Memory B cell (primary cell): ENCODE measurements at regions not wholly inside any gene's neighbourhood (a gene's known extent, or its start where the extent isn't known, plus 50 kb on each side); places are given as distances from the start of the nearest gene placed in this dataset.

Experiments
- ATAC-seq: fragments of 150-1000 bp; cut with Tn5 transposase; 2 replicates; pipeline ENCODE4 v1.10.0; 2021; ENCODE audit warnings: low read depth, mild to moderate bottlenecking, moderate library complexity
- DNase-seq, 2 donors: peaks; one replicate each; pipeline ENCODE4 v3.0.0; 2022; ENCODE audit warnings: low spot score in 2 of 2
- H3K27ac Mint-ChIP-seq: one replicate; pipeline ENCODE4 v1.8.0; 2022; ENCODE audit warnings: mild to moderate bottlenecking, moderate library complexity, mixed read lengths
- H3K27me3 Mint-ChIP-seq: one replicate; pipeline ENCODE4 v1.8.0; 2022; ENCODE audit warnings: mixed read lengths
- H3K36me3 Mint-ChIP-seq: one replicate; pipeline ENCODE4 v1.8.0; 2022; ENCODE audit warnings: mild to moderate bottlenecking, mixed read lengths
- H3K4me1 Mint-ChIP-seq: one replicate; pipeline ENCODE4 v1.8.0; 2022; ENCODE audit warnings: mixed read lengths
- H3K4me3 Mint-ChIP-seq: one replicate; pipeline ENCODE4 v1.8.0; 2022; ENCODE audit warnings: mild to moderate bottlenecking, moderate library complexity, mixed read lengths
- H3K9me3 Mint-ChIP-seq: one replicate; pipeline ENCODE4 v1.8.0; 2022; ENCODE audit warnings: mixed read lengths

- H3K27me3 Mint-ChIP-seq = peaks cover 17% of the 10 kb centered on the region
- ATAC-seq (no peak), DNase-seq (no peak)
- no peak overlapping the region for H3K27ac Mint-ChIP-seq
- H3K36me3 Mint-ChIP-seq = peaks cover 2% of the 10 kb centered on the region
- H3K9me3 Mint-ChIP-seq = peaks cover 1% of the 10 kb centered on the region
- no peak overlapping the region for H3K4me3 Mint-ChIP-seq
- peaks cover 6% of the 10 kb centered on the region for H3K4me1 Mint-ChIP-seq
These were observed 142.5 kb upstream of the PPP2R2D start for GRCh38 chr10:131758062-131758938.

DNA sequence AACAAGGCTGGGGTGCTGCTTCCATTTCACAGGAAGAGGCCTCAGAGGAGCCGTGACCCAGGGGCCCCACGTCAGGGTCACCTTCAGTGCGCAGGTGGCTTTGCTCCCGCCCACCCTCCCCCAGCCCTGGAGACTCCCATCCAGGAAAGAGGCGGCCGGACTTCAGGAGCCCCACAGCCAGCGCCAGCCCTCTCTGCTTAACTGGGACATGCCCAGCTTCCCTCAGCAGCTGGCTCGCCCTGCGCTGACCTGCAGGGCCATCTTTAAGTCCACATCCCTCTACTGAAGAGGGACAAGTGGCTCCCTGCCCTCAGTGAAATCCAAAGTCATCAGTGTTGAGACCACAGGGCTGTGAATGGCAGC is 141.9 kb upstream of the PPP2R2D start:
- DNase-seq = no peak
- peaks cover 6% of the 10 kb centered on the region for H3K4me1 Mint-ChIP-seq
- H3K27me3 Mint-ChIP-seq = peaks cover 20% of the 10 kb centered on the region
- peaks cover 2% of the 10 kb centered on the region for H3K36me3 Mint-ChIP-seq
- no peak for ATAC-seq
- H3K9me3 Mint-ChIP-seq = peaks cover 1% of the 10 kb centered on the region
- H3K27ac Mint-ChIP-seq = no peak overlapping the region
- no peak overlapping the region for H3K4me3 Mint-ChIP-seq

GRCh38 chr10:131759347-131759746 is 141.5 kb upstream of the PPP2R2D start:
- DNase-seq (no peak), ATAC-seq (no peak)
- H3K27ac Mint-ChIP-seq = no peak overlapping the region
- H3K4me3 Mint-ChIP-seq = no peak overlapping the region
- H3K9me3 Mint-ChIP-seq = peaks cover 1% of the 10 kb centered on the region
- peaks cover 6% of the 10 kb centered on the region for H3K4me1 Mint-ChIP-seq
- H3K36me3 Mint-ChIP-seq = peaks cover 2% of the 10 kb centered on the region
- H3K27me3 Mint-ChIP-seq = peaks cover 21% of the 10 kb centered on the region

- Mint-ChIP-seq H3K36me3 (peaks cover 2% of the 10 kb centered on the region), H3K27me3 (peaks cover 21% of the 10 kb centered on the region), H3K4me3 (no peak overlapping the region), H3K27ac (no peak overlapping the region), H3K4me1 (peaks cover 6% of the 10 kb centered on the region), H3K9me3 (peaks cover 1% of the 10 kb centered on the region)
- ATAC-seq (no peak), DNase-seq (no peak)
These were observed 140.2 kb upstream of the PPP2R2D start for GRCh38 chr10:131760416-131761166.

DNA sequence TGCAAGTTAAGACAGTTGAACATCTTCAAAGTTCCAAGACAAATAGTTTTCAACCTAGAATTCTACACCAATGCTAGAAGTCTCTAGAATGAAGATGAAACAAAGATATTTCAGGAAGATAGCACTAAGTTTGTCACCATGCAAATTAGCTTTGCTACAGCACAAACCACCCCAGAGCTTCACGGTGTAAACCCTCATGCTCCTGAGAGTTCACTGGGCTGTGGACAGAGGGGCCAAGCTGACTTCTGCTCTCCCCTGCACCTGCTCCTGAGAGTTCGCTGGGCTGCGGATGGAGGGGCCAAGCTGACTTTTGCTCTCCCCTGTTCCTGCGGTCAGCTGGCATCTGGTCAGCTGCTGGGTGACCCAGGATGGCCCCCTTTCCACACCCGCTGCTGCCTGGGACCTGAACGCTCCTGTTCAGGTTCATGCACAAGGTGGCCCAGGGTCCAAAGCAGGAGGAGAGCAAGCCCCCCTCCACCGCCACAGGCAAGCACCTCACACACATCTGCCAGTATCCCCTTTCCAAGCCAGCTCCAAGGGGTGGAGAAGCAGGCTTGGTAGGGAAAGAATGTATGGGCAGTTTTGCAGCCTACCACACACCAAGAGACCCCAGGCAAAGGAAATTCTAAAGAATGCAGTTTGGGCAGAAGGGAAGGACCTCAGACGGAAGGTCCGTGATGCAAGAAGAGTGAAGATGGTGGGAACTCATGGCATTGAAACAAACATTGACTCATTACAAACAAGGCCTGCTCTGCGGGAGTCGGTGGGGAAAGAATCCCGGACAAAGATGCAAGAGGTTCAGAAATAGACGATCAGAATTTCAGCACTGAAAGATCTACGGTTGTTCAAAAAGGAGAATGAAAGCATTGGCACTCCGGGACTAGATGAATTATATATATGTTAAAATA is 137.8 kb upstream of the PPP2R2D start:
- Mint-ChIP-seq H3K27me3 (peaks cover 21% of the 10 kb centered on the region), H3K9me3 (peaks cover 1% of the 10 kb centered on the region), H3K27ac (no peak overlapping the region), H3K36me3 (peaks cover 2% of the 10 kb centered on the region), H3K4me3 (no peak overlapping the region), H3K4me1 (peaks cover 6% of the 10 kb centered on the region)
- ATAC-seq (no peak), DNase-seq (no peak)

GRCh38 chr10:131764929-131765328 is 135.9 kb upstream of the PPP2R2D start:
- no peak overlapping the region for H3K27ac Mint-ChIP-seq
- peaks cover 3% of the 10 kb centered on the region for H3K9me3 Mint-ChIP-seq
- DNase-seq (no peak), ATAC-seq (no peak)
- H3K4me1 Mint-ChIP-seq = peaks cover 6% of the 10 kb centered on the region
- H3K36me3 Mint-ChIP-seq = peaks cover 2% of the 10 kb centered on the region
- H3K27me3 Mint-ChIP-seq = peaks cover 20% of the 10 kb centered on the region
- H3K4me3 Mint-ChIP-seq = no peak overlapping the region

GRCh38 chr10:131766096-131766495 is 134.7 kb upstream of the PPP2R2D start:
- H3K36me3 Mint-ChIP-seq = peaks cover 2% of the 10 kb centered on the region
- H3K27ac Mint-ChIP-seq = no peak overlapping the region
- peaks cover 18% of the 10 kb centered on the region for H3K27me3 Mint-ChIP-seq
- peaks cover 3% of the 10 kb centered on the region for H3K4me1 Mint-ChIP-seq
- peak; percentile 27 for ATAC-seq
- H3K4me3 Mint-ChIP-seq = no peak overlapping the region
- H3K9me3 Mint-ChIP-seq = peaks cover 3% of the 10 kb centered on the region
- no peak for DNase-seq

- H3K36me3 Mint-ChIP-seq = no peaks in the 10 kb centered on the region
These were observed 133.1 kb upstream of the PPP2R2D start for GRCh38 chr10:131767716-131768115.

DNA sequence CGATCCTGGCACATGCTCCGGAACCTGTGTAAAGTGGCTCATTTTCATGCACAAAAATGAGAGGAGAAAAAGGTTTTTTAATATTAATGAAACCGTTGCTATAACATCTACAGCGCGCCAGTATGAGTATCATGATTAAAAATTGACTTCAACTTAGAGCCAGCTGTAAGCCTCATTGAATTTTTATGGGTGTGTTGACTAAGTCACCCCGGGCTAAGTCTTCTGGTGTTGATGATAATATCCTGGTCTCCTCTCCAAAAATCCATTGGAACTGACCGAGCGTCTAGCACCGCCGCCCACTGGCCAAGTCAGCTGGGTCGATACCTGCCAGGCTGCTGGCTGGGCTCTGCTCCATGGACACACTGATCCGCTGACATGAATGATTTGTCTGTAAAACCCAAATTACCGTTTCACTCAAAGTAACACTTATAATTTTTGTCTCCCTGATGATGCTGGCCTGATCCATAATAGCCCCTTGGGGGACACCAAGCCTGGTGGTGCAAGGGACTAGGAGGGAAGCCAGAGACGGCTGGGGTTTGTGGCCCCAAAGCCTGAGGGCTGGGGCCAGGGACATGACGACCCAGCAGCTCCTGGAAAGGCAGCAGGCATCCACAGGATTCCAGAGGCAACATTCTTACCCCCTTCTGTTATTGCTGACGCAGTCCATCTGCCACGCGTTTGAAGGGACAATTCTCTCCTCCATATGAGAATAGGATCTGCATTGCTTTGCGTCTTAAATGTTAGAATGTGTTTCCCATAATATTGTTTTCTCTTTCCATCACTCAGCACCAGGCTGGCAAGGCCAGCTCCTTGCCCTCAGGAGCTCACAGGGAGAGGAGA is 131.0 kb upstream of the PPP2R2D start:
- Mint-ChIP-seq H3K27me3 (peaks cover 6% of the 10 kb centered on the region), H3K9me3 (peaks cover 2% of the 10 kb centered on the region), H3K36me3 (no peaks in the 10 kb centered on the region), H3K27ac (no peak overlapping the region), H3K4me3 (no peak overlapping the region), H3K4me1 (no peaks in the 10 kb centered on the region)
- DNase-seq = no peak
- no peak for ATAC-seq

More at GRCh38 chr10:131767716-131768115, 133.1 kb upstream of the PPP2R2D start:
- ATAC-seq = no peak
- no peak for DNase-seq
- no peak overlapping the region for H3K27ac Mint-ChIP-seq
- H3K9me3 Mint-ChIP-seq = peaks cover 2% of the 10 kb centered on the region
- H3K4me3 Mint-ChIP-seq = no peak overlapping the region
- H3K4me1 Mint-ChIP-seq = no peaks in the 10 kb centered on the region
- H3K27me3 Mint-ChIP-seq = peaks cover 12% of the 10 kb centered on the region

- ATAC-seq (no peak), DNase-seq (no peak)
- H3K4me1 Mint-ChIP-seq = no peaks in the 10 kb centered on the region
- H3K36me3 Mint-ChIP-seq = no peaks in the 10 kb centered on the region
- no peak overlapping the region for H3K4me3 Mint-ChIP-seq
- H3K9me3 Mint-ChIP-seq = peaks cover 2% of the 10 kb centered on the region
- peaks cover 6% of the 10 kb centered on the region for H3K27me3 Mint-ChIP-seq
- H3K27ac Mint-ChIP-seq = no peak overlapping the region
These were observed 129.7 kb upstream of the PPP2R2D start for GRCh38 chr10:131770946-131771633.

DNA sequence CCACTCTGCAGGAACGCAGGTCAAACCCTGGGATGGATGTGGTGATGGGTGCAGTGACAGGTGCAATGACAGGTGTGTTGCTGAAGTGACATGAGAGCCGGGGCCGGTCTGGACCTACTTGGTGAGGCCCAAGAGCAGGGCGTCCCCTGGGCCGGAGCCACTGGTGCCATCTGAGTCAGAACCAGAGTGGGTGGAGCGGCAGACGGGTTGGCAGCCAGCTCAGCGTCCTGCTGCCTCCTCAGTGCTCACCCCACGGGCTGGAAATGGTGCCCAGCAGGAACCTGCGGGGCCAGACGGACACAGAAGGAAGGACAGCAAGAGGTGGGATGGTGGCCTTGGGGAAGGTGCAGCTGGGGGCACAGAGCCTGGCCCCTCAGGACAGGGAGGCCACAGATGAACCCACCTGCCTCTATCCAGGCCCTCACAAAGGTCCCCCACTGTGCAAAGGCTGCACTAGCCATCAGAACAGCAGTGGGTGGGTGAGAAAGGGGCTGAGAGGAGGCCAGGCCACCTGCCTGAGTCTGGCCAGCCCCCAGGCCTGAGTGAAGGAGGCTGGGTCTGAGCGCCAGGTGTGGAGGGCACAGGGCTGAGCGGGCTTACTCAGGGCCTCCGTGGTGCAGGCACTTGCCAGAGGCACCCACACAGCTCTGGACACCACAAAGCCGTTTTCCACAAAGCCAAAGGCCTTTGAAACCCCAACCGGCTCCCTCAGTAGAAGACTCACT is 129.0 kb upstream of the PPP2R2D start:
- Mint-ChIP-seq H3K27ac (no peak overlapping the region), H3K4me1 (no peaks in the 10 kb centered on the region), H3K36me3 (no peaks in the 10 kb centered on the region), H3K27me3 (peaks cover 6% of the 10 kb centered on the region), H3K4me3 (no peak overlapping the region), H3K9me3 (peaks cover 5% of the 10 kb centered on the region)
- no peak for DNase-seq
- no peak for ATAC-seq

GRCh38 chr10:131772441-131772840 is 128.4 kb upstream of the PPP2R2D start:
- no peaks in the 10 kb centered on the region for H3K36me3 Mint-ChIP-seq
- ATAC-seq = no peak
- no peak overlapping the region for H3K4me3 Mint-ChIP-seq
- peaks cover 8% of the 10 kb centered on the region for H3K9me3 Mint-ChIP-seq
- DNase-seq = no peak
- no peaks in the 10 kb centered on the region for H3K4me1 Mint-ChIP-seq
- H3K27me3 Mint-ChIP-seq = peaks cover 6% of the 10 kb centered on the region
- H3K27ac Mint-ChIP-seq = no peak overlapping the region
